Upper lobe of right lung (tissue), 1 donor: ENCODE measurements at regions not wholly inside any gene's neighbourhood (a gene's known extent, or its start where the extent isn't known, plus 50 kb on each side); places are given as distances from the start of the nearest gene placed in this dataset.

ENCODE experiments used
- ATAC-seq: fragments of 200-7000 bp; cut with Tn5 transposase; one replicate; pipeline ENCODE4 v1.9.1; 2020; ENCODE audit warnings: mild to moderate bottlenecking, moderate library complexity
- DNase-seq: peaks from one replicate; pipeline ENCODE4 v3.0.0-alpha.2; 2020
- H3K27ac ChIP-seq: fragments of 200-600 bp; one replicate; pipeline ENCODE4 v1.8.0; 2022
- H3K27me3 ChIP-seq: fragments of 200-600 bp; one replicate; pipeline ENCODE4 v1.8.0; 2022; ENCODE audit warnings: mild to moderate bottlenecking
- H3K36me3 ChIP-seq: fragments of 200-600 bp; one replicate; pipeline ENCODE4 v1.8.0; 2022
- H3K4me1 ChIP-seq: fragments of 200-600 bp; one replicate; pipeline ENCODE4 v1.8.0; 2022
- H3K4me3 ChIP-seq: fragments of 200-600 bp; one replicate; pipeline ENCODE4 v1.8.0; 2022; ENCODE audit warnings: mild to moderate bottlenecking
- H3K9me3 ChIP-seq: fragments of 200-600 bp; one replicate; pipeline ENCODE4 v1.8.0; 2022
- intact Hi-C: fragments of 100-400 bp; cut with DNase I; formaldehyde crosslinking; loops from one replicate; pipeline ENCODE4 v1.11.0; 2022
- TF ChIP-seq, protein P1 (sequence below): fragments of 200-600 bp; IDR thresholded peaks from one replicate; pipeline ENCODE4 v1.8.0; 2022; ENCODE audit warnings: antibody characterized with exemption
- donor health status: DM: no; HTN: yes; CAD: no; lungs with severe emphysema.

DNA sequence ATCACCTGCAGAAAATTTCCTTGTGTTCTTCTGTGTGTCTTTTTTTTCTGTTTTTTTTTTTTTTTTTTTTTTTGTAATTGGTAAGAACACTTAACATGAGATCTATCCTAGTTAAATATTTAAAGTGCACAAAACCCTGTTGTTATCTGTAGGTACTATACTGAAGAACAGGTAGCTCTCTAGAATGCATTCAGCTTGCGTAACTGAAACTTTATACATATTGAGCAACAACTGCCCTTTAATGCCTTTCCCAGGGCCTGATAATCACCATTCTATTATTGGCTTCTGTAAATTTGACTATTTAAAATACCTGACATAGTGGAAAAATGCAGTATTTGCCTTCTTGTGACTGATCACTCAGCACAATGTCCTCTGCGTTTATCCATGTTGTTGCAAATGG, 701.8 kb downstream of the SUCLG1 start:
- H3K36me3 ChIP-seq: no peaks in the 10 kb centered on the region
- no peak overlapping the region for H3K4me3 ChIP-seq
- intact Hi-C loops: no loop called here
- H3K4me1 ChIP-seq: no peaks in the 10 kb centered on the region
- ATAC-seq (no peak), DNase-seq (no peak)
- H3K9me3 ChIP-seq: no peaks in the 10 kb centered on the region
- H3K27me3 ChIP-seq: no peaks in the 10 kb centered on the region
- TF ChIP-seq, protein P1, sequence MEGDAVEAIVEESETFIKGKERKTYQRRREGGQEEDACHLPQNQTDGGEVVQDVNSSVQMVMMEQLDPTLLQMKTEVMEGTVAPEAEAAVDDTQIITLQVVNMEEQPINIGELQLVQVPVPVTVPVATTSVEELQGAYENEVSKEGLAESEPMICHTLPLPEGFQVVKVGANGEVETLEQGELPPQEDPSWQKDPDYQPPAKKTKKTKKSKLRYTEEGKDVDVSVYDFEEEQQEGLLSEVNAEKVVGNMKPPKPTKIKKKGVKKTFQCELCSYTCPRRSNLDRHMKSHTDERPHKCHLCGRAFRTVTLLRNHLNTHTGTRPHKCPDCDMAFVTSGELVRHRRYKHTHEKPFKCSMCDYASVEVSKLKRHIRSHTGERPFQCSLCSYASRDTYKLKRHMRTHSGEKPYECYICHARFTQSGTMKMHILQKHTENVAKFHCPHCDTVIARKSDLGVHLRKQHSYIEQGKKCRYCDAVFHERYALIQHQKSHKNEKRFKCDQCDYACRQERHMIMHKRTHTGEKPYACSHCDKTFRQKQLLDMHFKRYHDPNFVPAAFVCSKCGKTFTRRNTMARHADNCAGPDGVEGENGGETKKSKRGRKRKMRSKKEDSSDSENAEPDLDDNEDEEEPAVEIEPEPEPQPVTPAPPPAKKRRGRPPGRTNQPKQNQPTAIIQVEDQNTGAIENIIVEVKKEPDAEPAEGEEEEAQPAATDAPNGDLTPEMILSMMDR: no peak
- no peak overlapping the region for H3K27ac ChIP-seq

DNA sequence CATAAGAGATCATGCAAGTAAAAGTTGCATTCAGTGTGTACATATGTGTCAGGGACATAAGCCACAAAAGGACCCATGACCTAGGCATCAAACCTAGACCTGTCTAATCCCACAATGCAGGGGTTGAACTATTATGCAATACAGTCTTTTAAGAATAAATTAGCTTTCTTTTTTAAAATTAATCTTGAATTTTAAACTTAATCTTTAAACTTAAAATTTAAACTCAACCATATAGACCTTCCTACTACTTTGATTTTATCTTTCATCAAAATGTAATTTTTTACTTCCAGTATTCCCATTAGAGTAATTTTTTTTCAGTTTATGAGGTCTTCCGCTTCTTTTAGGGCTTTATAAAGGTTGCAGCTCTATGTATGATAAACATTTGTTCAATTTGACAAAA, 702.9 kb downstream of the SUCLG1 start:
- no peak overlapping the region for H3K4me3 ChIP-seq
- H3K27ac ChIP-seq: no peak overlapping the region
- TF ChIP-seq, protein P1: no peak
- H3K4me1 ChIP-seq: no peaks in the 10 kb centered on the region
- ATAC-seq (no peak), DNase-seq (no peak)
- H3K27me3 ChIP-seq: no peaks in the 10 kb centered on the region
- no peaks in the 10 kb centered on the region for H3K36me3 ChIP-seq
- no peaks in the 10 kb centered on the region for H3K9me3 ChIP-seq
- intact Hi-C loops: no loop called here

DNA sequence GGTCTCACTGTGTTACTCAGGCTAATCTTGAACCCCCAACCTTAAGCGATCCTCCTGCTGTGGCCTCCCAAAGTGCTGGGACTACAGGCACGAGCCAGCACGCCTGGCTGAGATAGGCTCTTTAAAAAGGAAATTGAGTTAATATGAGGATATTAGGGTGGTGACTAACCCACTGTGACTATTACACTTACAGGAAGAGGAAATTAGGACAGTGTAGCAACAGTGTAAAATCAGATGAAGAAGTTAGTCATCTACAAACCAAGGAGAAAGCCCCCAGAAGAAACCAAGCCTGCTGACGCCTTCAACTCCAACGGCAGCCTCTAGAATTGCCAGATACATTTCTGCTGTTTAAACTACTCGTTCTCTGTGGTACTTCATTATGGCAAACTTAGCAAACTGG, 711.9 kb downstream of the SUCLG1 start:
- no peaks in the 10 kb centered on the region for H3K9me3 ChIP-seq
- TF ChIP-seq, protein P1: no peak
- no peak overlapping the region for H3K4me3 ChIP-seq
- intact Hi-C loops: no loop called here
- H3K36me3 ChIP-seq: no peaks in the 10 kb centered on the region
- ATAC-seq: no peak
- H3K27ac ChIP-seq: no peak overlapping the region
- DNase-seq: no peak
- H3K27me3 ChIP-seq: no peaks in the 10 kb centered on the region
- no peaks in the 10 kb centered on the region for H3K4me1 ChIP-seq

DNA sequence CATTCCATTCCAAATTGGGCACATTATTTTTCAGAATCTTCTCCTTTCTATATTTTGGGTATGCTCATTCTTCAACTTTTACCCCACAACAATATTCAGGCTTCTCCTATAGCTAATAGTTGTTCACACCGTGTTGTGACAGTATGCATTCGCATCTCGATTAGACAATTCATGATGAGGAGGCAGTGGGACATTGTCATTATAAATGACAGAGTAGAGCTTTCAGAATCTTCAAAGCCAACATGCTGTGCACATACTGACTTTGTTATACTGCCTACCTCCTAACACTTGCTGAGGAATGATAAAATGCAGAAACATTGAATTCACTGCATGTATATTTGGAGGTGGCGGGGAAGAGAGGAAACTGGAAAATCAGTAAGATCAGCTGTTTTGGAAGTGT, 714.2 kb downstream of the SUCLG1 start:
- no peaks in the 10 kb centered on the region for H3K9me3 ChIP-seq
- H3K27ac ChIP-seq: no peak overlapping the region
- intact Hi-C loops: no loop called here
- DNase-seq (no peak), ATAC-seq (no peak)
- H3K27me3 ChIP-seq: no peaks in the 10 kb centered on the region
- no peak overlapping the region for H3K4me3 ChIP-seq
- H3K36me3 ChIP-seq: no peaks in the 10 kb centered on the region
- TF ChIP-seq, protein P1: no peak
- no peaks in the 10 kb centered on the region for H3K4me1 ChIP-seq

DNA sequence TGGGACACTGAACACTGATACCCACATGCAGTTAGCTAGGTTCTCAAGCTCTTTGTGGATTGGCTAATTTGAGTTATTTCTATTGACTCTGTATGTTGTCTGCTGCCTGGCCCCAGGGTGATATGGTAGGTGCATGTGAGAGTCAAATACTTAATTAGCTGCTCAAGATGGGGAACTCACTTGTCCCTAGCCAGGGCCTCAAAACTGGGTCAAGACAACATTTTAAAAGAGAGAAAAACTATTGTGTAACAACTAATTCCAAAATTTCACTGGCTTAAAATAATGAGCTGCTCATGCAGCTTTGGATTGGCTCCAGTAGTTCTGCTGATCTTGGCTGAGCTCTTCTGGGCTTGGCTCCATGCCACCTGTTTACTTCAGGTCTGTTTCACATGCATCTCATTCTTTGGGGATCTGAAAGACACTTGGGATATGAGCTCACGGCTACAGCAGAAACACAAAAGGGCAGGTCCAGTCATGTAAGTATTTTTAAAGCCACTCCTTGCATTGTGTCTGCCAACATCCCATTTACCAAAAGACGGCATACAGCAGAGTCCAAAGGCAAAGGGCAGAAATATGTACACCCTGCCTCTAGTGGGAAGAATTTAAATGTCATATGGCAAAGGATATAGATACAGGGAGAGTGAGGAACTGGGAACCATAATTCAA, 716.8 kb downstream of the SUCLG1 start:
- no peak overlapping the region for H3K27ac ChIP-seq
- no peak overlapping the region for H3K4me3 ChIP-seq
- no peaks in the 10 kb centered on the region for H3K36me3 ChIP-seq
- intact Hi-C loops: no loop called here
- no peaks in the 10 kb centered on the region for H3K9me3 ChIP-seq
- no peak for ATAC-seq
- DNase-seq: no peak
- TF ChIP-seq, protein P1: no peak
- H3K4me1 ChIP-seq: no peaks in the 10 kb centered on the region
- no peaks in the 10 kb centered on the region for H3K27me3 ChIP-seq

DNA sequence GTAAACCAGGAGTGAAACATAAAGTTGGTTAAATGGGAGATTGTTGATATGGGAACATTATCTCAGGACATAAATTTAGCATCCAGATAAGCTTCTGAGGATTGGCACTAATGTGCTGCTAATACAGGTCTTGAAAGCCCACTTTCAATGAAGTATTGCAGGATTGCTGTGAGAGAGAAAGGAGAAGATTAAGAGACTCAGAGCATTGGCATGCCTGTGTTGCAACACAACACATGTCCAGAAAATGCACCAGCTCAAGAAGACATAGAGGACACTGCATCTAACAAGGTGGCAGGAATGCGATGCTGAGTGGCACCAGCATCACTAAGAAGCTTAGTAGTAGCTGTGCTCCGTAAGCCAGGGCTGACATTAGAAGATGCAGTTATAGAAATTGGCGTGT, 728.9 kb downstream of the SUCLG1 start:
- intact Hi-C loops: no loop called here
- no peaks in the 10 kb centered on the region for H3K9me3 ChIP-seq
- ATAC-seq (no peak), DNase-seq (no peak)
- H3K27me3 ChIP-seq: no peaks in the 10 kb centered on the region
- no peaks in the 10 kb centered on the region for H3K4me1 ChIP-seq
- H3K27ac ChIP-seq: no peak overlapping the region
- no peak overlapping the region for H3K4me3 ChIP-seq
- H3K36me3 ChIP-seq: no peaks in the 10 kb centered on the region
- TF ChIP-seq, protein P1: no peak
